NCI-H1105 treated with DMSO at 0.1 percent for 48 hours (cell line): ENCODE measurements at regions not wholly inside any gene's neighbourhood (a gene's known extent, or its start where the extent isn't known, plus 50 kb on each side); places are given as distances from the start of the nearest gene placed in this dataset.

Experiments used
- DNase-seq: peaks from one replicate; lab custom pipeline; 2025; lab: John Stamatoyannopoulos, UW

GRCh38 chr9:27752069-27752468 is 178.8 kb upstream of the C9orf72 start:
- DNase-seq: no peak

- peak; percentile 73 for DNase-seq
Measured at GRCh38 chr9:27755846-27756245, 182.6 kb upstream of the C9orf72 start.

GRCh38 chr9:27756418-27756817 is 183.1 kb upstream of the C9orf72 start:
- no peak for DNase-seq

- no peak for DNase-seq
Measured at GRCh38 chr9:27763831-27764230, 190.6 kb upstream of the C9orf72 start.

- no peak for DNase-seq
Measured at GRCh38 chr9:27765266-27766072, 192.2 kb upstream of the C9orf72 start.

GRCh38 chr9:27766073-27766835 is 193.0 kb upstream of the C9orf72 start:
- no peak for DNase-seq

- no peak for DNase-seq
Measured at GRCh38 chr9:27768781-27769180, 195.5 kb upstream of the C9orf72 start.

- no peak for DNase-seq
Measured at GRCh38 chr9:27770541-27770940, 197.3 kb upstream of the C9orf72 start.

GRCh38 chr9:27771803-27772545 is 198.7 kb upstream of the C9orf72 start:
- DNase-seq: peak; percentile 72

- no peak for DNase-seq
Measured at GRCh38 chr9:27784847-27785713, 211.8 kb upstream of the C9orf72 start.

GRCh38 chr9:27785714-27786100 is 212.4 kb upstream of the C9orf72 start:
- DNase-seq: no peak

GRCh38 chr9:27787891-27788290 is 214.6 kb upstream of the C9orf72 start:
- no peak for DNase-seq

GRCh38 chr9:27791311-27791710 is 218.0 kb upstream of the C9orf72 start:
- no peak for DNase-seq

- no peak for DNase-seq
Measured at GRCh38 chr9:27792971-27793689, 219.8 kb upstream of the C9orf72 start.

GRCh38 chr9:27799326-27799725 is 226.0 kb upstream of the C9orf72 start:
- DNase-seq: no peak

- no peak for DNase-seq
Measured at GRCh38 chr9:27800159-27800558, 226.9 kb upstream of the C9orf72 start.

GRCh38 chr9:27800692-27801370 is 227.6 kb upstream of the C9orf72 start:
- no peak for DNase-seq

GRCh38 chr9:27801545-27801944 is 228.3 kb upstream of the C9orf72 start:
- no peak for DNase-seq

GRCh38 chr9:27802418-27802817 is 229.1 kb upstream of the C9orf72 start:
- no peak for DNase-seq

- no peak for DNase-seq
Measured at GRCh38 chr9:27808864-27809263, 235.6 kb upstream of the C9orf72 start.
